NCI-H128 (cell line): ENCODE measurements at regions not wholly inside any gene's neighbourhood (a gene's known extent, or its start where the extent isn't known, plus 50 kb on each side); places are given as distances from the start of the nearest gene placed in this dataset.

Source experiments
- DNase-seq: peaks from one replicate; lab custom pipeline; 2025; ENCODE audit not compliant: unreplicated experiment; lab: John Stamatoyannopoulos, UW

DNA sequence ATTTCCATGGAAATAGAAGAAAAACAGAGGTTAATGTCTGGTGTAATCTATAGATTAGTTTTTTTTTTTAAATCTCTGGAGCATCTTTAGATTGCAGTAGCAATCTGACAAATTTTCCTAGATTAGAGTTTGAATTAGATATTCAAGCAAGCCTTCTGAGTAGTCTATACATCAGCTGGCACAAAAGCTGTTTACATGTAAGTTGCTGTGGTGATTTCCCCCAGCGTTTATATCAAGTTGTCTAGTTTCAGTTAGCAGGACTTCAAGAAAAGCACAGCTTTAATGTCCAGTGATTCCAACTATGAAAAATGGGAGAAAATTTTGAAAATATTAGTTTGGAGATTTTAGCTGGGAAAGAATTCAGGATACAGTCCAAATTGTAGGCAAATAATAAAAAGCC, 605.0 kb upstream of the USP15 start:
- DNase-seq = no peak

DNA sequence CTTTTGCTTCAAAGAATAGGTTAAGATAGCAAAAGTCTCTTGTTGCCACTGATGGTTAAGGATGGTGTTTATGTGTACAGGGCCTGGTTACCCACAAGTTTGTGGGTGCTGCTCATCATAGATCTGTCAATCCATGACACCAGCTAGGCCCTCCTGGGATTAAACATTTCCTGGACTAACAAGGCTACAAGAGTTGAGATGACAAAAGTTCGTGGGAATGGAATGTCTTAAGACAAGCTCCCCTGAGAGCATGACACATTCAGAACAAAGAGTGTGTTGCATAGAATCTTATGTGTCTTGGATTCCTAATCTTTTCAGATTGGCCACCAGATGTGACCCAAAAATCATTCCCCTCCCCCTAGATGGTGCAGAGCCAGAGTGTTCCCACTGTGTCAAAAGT, 592.5 kb upstream of the USP15 start:
- no peak for DNase-seq

DNA sequence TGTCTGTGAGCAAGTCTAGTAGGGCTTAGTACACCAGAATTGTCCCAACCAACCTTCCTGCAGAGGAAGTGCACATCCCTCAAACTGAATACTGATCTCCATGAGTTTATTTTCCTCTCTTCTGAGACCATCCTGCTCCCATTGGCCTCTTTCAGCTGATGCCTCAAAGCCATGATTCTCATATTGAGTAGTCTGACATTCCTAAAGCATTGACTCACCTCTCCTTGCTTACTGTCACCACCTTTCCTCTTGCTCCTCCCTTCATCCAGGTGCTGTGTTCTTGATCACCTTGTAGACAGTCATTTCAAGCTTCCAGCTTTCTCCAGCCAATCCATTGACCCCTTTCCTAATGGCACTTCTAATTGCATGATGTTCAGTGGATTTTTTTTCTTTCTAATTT, 583.7 kb upstream of the USP15 start:
- no peak for DNase-seq

DNA sequence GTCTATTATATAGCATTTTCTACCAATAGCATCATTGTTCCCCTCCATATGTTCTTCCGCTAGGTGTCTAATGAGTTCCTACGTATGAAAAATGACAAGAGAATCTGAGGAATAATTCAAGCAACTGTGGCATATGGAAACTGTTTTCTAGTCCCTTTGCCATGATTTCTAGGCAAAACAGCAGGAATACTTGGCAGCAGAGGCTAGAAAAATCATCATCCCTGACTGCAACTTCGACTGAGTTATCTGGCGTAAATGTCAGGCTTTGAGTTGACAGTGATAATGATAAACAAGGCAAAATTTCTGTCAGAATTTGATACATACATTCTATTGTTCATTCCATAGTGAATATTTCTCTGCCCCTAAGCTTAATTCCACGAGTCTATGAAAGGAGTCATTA, 572.8 kb upstream of the USP15 start:
- DNase-seq = no peak

DNA sequence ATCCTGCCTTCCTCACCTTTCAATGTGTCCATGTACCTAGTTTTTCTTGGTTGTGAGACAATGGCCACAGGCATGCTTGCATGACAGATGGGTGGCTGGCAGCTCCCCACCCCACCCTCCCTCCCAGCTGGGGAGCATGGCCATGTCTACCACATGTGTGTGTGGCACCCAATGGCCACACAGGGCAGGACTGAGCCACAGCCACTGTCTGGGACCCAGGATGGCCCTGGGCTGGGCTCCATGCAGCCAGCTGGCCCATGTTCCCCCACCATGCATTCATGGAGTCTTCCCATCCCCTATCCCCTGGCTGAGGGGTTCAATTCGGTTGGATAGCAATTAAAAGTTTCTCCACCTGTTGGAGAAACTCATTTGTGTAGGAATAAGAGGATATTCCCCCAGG, 566.0 kb upstream of the USP15 start:
- DNase-seq = no peak

DNA sequence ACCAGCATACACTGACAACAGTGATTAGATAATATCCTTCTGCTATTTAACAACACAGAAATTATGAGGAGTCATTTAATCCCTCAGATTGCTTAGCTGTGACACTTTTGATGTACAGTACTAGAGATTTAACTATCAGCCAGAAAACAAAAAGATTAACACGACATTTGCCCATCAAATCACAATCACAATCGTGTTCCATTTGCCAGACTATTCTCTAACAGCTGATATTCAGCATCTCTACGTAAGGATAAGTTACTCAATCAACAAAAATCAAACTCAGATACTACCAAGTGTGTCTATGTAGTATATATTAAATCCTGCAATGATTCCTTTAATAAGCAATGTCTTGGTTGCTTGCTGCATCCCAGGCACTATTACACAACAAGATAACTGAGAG, 558.7 kb upstream of the USP15 start:
- DNase-seq = no peak

DNA sequence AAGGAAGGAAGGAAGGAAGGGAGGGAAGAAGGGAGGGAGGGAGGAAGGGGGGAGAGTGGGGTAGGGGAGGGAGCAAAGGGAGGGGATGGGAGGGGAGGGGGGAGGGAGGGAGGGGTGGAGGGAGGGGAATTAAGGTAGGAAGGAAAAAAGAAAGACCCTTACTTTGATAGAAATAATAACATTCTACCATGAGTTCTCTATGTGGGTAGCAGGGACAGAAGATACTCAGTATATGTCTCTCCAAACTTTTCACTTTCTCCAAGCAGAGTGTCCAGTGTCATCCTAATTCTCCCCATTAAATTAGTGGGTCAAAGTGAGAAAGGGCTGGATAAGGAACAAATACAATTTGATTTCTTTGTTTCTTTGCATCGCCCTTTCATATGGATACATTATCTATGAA, 553.4 kb upstream of the USP15 start:
- DNase-seq = no peak

DNA sequence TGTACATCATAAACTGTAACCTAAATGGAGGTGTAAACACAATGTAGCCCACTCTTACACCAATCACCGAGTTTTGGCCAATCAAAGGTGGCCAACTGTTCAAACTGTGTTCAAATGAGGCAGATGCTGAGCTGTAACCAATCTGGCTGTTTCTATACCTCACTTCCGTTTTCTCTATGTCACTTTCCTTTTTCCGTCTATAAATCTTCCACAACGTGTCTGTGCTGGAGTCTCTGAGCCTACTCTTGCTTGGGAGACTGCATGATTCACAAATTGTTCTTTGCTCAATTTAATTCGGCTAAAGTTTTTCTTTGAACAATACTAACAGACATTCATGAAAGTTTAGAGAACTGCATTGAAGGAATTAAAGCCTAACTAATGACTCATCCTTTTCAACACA, 547.1 kb upstream of the USP15 start:
- no peak for DNase-seq

DNA sequence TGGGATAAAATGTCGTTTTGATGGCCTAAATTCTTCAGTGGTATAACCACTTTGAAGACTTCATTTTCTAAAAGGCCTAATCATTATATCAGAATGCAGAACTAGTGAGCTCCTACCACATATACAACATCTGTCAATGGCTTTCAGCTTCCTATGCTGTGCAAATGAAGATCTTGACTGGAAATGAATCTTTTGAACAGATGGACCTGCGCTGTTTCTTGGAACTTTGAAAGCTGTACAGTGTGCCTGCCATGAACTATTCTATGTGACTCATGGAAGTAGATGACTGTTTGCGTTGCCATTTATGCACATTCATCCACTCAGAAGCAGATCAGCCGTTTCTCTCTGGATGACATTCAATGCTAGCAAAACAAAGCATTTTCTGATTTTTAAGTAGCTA, 542.2 kb upstream of the USP15 start:
- DNase-seq = no peak

DNA sequence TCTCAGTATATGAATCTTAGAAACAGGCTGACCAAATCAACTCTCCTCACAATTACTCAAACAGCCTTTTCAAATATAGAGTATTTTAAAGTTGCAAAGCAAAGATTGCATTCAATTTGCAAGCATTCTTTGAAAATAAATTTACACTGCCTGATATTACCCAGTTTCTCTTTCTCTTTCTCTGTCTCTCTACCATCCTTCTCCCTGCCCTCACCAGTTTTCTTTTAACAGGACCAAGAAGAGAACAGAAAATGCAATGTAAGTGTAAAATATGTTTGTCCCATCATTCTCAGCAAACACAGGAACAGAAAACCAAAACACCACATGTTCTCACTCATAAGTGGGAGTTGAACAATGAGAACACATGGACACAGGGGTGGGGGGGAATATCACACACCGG, 520.3 kb upstream of the USP15 start:
- no peak for DNase-seq

DNA sequence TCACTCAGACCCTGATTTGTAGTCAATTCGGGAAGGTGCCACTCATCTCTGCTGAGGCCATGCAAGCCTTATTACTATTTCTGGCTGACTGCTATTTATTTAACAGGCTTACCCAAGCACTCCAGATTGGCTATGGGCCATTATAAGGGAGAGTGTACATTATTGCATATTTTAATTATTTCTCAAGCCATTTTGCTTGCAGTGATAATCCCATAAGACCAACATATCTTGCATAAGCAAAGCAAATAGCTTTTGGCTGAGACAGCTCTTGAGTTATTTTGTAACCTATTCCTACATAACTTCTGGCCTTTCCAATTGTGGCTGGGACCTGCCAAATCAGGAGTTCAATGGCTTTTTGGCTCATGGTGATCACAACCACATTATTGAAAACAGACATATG, 509.6 kb upstream of the USP15 start:
- DNase-seq = no peak

DNA sequence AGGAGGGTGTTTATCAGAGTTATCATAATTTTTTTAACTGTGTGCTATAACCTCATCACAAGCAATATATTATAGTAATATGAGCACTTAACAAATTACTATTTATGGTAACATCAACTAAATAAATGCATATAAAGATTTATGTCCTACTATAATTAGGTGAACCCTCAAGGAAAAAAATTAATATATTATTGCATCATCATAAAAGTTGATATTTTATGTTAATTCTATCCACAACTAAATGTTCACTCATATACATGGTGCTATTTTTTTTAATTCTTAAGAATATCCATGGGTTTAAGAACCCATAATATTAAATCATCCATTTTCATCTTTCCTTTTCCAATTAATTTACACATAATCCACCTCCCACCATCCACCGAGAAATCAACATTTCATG, 506.0 kb upstream of the USP15 start:
- no peak for DNase-seq

DNA sequence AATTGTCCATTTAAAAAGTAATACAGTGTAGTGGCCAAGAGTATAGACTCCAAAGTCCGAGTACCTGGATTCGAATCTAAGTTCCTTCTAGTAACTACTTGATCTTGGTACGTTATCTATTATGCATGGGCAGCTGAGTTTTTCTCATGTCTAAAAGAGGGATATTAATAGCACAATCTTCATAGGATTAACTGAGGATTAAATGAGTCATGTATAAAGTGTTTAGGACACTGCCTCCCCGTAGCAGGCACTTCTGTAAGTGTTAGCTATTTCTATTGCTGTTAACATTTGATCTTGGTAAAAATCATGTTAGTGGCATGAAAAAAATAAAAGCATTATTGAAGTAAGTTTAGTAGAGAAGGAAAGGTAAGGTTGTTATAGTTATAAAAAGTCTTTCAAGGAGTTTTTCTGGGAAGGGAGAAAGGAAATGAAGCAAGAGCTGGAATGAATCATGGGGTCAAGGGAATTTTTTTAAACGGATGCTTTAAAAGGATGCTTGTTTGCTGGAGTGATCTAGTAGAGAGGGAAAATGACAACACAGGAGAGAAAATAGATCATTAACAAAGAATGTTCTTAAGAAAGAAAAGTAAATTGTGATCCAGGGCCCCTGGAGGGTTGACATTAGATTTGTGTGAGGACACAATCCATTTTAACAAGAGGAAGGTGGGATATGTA, 502.2 kb upstream of the USP15 start:
- DNase-seq = no peak

DNA sequence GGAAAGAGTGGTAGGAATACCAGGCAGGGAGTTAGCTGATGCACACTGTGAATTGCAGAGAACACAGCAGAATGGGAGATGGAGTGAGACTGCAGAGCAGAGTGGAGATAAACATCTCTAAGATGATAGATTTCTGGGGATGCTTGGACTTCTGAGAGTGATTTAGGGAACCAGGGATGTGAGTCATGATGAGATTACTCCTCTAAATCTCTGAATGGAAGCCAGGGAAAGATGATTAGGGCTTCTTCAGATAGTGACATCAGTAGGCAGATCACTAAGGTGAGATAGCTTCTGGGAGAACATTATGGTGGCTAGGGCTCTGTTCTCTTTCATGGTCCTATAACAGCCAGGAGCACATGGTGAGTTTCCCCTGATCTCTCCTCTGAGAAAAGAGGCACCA, 501.5 kb upstream of the USP15 start:
- no peak for DNase-seq

DNA sequence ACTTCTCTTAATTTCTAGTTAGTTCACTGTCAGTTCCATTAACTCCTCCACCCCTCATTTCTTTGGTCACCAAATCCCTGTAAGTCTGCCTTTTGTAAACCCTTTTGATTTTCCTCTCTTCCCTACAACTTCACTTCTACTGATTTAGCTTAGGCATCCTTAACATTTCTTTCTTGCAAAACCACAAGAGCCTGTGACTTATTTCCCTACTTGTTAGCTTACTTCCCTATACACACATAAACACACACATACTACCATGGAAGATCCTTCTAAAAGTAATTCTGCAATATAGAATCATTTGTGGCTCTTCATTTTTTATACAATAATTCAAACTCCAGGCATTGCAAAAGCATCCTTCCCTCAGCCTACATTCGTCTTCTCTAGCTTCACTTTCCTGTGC, 494.3 kb upstream of the USP15 start:
- no peak for DNase-seq

DNA sequence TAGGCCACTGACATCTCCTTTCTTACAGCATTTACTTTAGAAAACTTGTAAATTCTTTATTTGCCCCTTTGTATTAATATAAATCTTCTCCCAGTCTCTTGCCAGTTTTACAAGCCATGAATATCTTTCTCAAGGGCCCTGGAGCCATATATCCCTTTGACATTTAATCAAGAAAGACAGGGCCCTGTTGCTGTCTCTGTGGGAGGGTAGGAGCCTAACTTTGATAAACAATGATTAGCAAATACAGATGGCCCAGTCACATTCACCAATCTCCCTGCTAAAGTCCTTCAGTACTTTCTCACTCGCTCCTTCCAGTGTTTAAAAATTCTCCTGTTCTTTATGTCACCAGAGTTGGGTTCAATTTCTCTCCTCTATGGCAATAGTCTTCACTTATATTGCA, 479.8 kb upstream of the USP15 start:
- no peak for DNase-seq

DNA sequence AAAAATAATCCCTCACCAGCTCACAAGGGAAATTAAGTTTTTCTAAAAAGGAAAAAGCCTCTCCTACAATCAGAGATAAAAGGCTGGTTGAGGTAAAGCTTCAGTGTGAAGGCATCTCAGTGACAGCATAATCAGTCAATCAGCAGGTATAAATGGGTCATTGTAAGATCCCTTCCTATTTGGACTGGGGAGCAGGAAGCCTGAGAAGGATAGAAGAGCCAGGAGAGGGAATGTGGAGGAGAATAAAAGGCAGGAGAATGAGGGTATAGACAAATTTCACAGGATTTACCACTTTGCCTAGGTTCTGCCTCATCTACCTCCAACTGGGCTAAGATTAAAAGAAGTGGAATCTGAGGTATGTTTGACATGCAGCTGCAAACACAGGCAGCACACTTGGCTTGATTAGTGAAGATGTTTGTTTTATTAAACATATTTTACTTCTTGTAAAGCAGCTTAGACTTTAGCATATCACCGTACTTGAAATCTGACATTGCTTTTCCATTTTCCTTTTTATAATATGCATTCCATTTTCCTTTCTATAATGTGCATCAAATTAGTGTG, 479.1 kb upstream of the USP15 start:
- no peak for DNase-seq

DNA sequence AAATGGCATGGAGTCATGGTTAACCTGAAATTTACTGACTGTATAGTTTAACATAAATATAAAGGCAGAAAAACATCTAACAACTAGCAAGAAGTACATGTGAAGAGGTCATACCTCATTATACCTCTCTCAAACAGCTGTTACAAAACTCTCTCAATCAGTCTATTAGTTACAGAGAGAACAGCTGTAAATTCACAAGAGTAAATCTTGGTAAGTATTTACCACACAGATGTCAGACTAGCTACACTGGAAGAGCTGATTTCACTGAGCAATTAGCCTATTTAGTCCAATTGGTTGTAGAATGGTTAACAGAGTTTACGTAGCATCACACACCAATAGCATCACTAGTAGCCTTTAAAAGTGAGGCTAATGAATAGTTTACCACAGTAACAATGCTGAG, 463.4 kb upstream of the USP15 start:
- no peak for DNase-seq

DNA sequence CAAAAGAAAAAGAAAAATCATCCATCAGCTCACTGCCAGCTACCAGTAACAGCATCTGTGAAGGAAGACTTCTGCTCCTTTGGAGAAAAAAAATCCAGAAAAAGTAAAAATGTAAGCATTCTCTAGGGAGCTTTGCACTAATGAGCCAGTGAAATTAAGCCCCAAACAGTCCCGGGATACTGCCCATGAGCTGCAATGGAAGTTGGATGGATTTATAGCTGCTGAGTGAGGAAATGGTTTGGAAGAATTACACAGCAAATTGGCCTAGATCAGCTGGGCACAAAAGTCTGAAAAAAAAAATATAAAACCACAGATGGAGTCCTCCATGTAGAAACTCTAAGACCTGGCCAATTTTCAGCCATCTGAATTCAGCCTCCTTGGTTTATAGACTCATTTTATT, 462.9 kb upstream of the USP15 start:
- no peak for DNase-seq

DNA sequence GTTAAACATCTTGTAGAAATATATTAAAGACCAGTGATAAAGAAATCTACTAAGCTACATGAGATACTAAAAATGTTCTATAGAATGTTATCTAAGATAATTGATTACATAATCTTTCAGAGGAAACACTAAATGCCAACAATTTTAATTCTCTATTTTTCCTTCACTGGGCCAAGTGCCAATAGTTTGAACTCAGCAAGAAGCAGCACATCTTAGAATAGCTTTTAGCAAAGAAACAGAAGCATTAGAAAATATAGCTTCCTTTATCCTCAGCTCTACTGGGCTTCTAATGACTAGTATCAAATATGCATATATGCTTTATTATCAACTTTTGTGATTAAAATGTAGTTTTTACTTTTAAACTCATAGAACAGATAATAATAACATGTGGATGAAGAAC, 461.4 kb upstream of the USP15 start:
- DNase-seq = no peak

DNA sequence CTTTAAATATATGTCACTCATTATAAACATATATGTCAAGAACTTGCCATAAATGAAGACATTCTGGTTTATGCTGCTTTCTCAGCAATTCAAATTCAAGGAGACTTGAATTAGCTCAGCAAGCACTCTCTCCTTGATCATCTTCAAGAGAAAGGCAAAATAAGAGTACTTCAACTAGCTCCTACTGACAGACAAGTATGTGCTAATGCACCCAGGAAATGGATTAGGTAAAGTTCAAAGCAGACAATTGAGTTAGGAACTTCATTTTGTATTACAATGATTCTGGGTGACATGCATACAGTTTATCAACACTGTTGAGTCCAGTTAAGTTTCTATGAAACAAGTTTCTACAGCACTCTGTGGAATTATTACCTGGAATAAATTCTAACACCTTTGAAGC, 455.9 kb upstream of the USP15 start:
- DNase-seq = no peak

DNA sequence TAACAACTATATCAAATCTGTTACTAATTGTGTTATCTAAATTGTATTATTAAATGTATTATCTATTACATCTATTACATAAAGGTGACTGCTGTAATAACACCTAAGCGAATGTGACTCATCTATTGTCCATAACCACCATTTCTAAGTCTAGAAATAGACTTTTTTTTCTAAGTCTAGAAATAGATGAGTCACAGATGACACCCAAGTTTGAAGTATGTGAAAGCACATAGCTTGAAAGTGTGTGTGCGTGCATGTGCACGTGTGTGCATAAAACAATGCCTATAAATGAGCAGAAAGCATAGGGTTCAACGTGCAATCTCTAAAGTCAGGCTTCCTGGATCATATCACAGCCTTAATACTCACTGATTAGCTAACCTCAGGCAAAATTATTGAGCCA, 451.3 kb upstream of the USP15 start:
- DNase-seq = no peak

DNA sequence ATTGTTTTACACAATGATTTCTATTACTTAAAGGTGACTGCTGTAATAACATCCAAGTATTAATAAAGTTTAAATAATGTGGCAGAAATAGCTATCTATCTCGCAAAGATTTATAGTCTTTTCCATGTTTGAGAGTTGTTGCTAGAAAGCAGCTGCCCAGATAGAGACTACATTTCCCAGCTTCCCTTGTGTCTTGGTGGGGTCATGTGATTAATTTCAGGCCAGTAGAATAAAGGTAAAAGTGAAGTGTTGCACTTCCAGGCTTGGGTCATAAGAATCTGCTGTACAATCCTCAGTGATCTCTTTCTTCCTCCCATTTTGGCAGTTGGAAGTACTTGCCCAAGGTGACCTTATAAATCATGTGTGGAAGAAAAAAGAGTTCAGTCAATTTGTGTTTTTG, 449.7 kb upstream of the USP15 start:
- DNase-seq = no peak

DNA sequence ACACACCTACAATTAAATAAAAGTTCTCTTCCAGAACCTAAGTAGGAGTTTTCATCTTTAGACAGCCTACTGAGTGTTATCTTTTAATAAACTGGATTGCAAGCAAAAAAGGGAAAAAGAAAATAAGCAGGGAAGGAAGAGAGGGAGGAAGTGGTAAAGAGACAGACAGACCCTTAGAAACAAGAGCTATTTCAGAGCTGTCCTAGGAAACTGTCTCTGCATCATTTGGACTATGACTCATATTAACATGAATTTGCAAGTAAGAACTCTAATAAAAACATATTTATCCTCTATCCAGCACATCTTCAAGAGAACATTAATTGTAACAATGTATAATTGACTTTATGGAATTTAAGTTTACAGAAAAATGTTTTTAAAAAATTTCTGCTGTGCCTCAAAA, 438.8 kb upstream of the USP15 start:
- no peak for DNase-seq
